GM23338 (cell line): ENCODE measurements at regions not wholly inside any gene's neighbourhood (a gene's known extent, or its start where the extent isn't known, plus 50 kb on each side); places are given as distances from the start of the nearest gene placed in this dataset.

Source experiments
- ATAC-seq: fragments of 200-7000 bp; cut with Tn5 transposase; 3 replicates; pipeline ENCODE4 v1.9.1; 2020
- DNase-seq: peaks from one replicate; pipeline ENCODE4 v3.0.0-alpha.2; 2015; ENCODE audit warnings: low spot score
- H2AFZ ChIP-seq: fragments of 200-600 bp; sonication (generic); 2 replicates; pipeline ENCODE4 v1.8.0; 2016; ENCODE audit warnings: antibody characterized with exemption, mild to moderate bottlenecking, moderate library complexity
- H3F3A ChIP-seq: fragments of 200-600 bp; sonication (generic); replicated peaks from 2 replicates; pipeline ENCODE4 v1.8.0; 2017; ENCODE audit warnings: antibody characterized with exemption, mixed run types, low read depth
- H3K27ac ChIP-seq: fragments of 200-600 bp; sonication (generic); 2 replicates; pipeline ENCODE4 v1.6.1; 2016; ENCODE audit warnings: low read depth
- H3K27me3 ChIP-seq: fragments of 200-600 bp; sonication (generic); 2 replicates; pipeline ENCODE4 v1.8.0; 2016; ENCODE audit warnings: mild to moderate bottlenecking, mixed run types, moderate library complexity; ENCODE audit not compliant: insufficient read depth
- H3K36me3 ChIP-seq: fragments of 200-600 bp; sonication (generic); 2 replicates; pipeline ENCODE4 v1.8.0; 2016; ENCODE audit warnings: mild to moderate bottlenecking; ENCODE audit not compliant: insufficient read depth
- H3K4me1 ChIP-seq: fragments of 200-600 bp; sonication (generic); 2 replicates; pipeline ENCODE4 v1.8.0; 2016; ENCODE audit warnings: mild to moderate bottlenecking, moderate library complexity; ENCODE audit not compliant: insufficient read depth
- H3K4me2 ChIP-seq: fragments of 200-600 bp; sonication (generic); 2 replicates; pipeline ENCODE4 v1.7.1; 2017; ENCODE audit warnings: mixed run types
- H3K4me3 ChIP-seq: fragments of 200-600 bp; sonication (generic); 2 replicates; pipeline ENCODE4 v1.6.1; 2016; ENCODE audit warnings: mixed run types
- H3K79me2 ChIP-seq: fragments of 200-600 bp; sonication (generic); replicated peaks from 2 replicates; pipeline ENCODE4 v1.8.0; 2017; ENCODE audit warnings: mild to moderate bottlenecking; ENCODE audit not compliant: insufficient read depth
- H3K9me2 ChIP-seq: fragments of 200-600 bp; sonication (generic); 2 replicates; pipeline ENCODE4 v1.8.0; 2017; ENCODE audit not compliant: insufficient read depth
- H4K20me1 ChIP-seq: fragments of 200-600 bp; sonication (generic); replicated peaks from 2 replicates; pipeline ENCODE4 v1.8.0; 2017; ENCODE audit warnings: mild to moderate bottlenecking; ENCODE audit not compliant: insufficient read depth
- H3K27ac Mint-ChIP-seq: 2 replicates; pipeline ENCODE4 v1.8.0; 2020; ENCODE audit warnings: inconsistent platforms, mild to moderate bottlenecking, moderate library complexity, mixed read lengths
- H3K27me3 Mint-ChIP-seq: 3 replicates; pipeline ENCODE4 v1.8.0; 2022; ENCODE audit warnings: low read depth, mild to moderate bottlenecking, moderate library complexity, mixed read lengths, inconsistent platforms; ENCODE audit not compliant: insufficient read depth, poor library complexity
- H3K36me3 Mint-ChIP-seq: 3 replicates; pipeline ENCODE4 v1.8.0; 2021; ENCODE audit warnings: low read depth, mild to moderate bottlenecking, inconsistent platforms, moderate library complexity, mixed read lengths
- H3K4me1 Mint-ChIP-seq: 3 replicates; pipeline ENCODE4 v1.8.0; 2020; ENCODE audit warnings: mild to moderate bottlenecking, inconsistent platforms, mixed read lengths
- H3K4me3 Mint-ChIP-seq: 3 replicates; pipeline ENCODE4 v1.8.0; 2021; ENCODE audit warnings: moderate library complexity, mild to moderate bottlenecking, inconsistent platforms, mixed read lengths
- H3K9me3 Mint-ChIP-seq: 3 replicates; pipeline ENCODE4 v1.8.0; 2020; ENCODE audit warnings: moderate library complexity, mild to moderate bottlenecking, inconsistent platforms, mixed read lengths
- CTCF ChIP-seq, 2 experiments: fragments of 200-600 bp in 1 of 2; sonication (generic) in 1 of 2; conservative IDR thresholded peaks; 2 replicates each; pipeline versions ENCODE4 v1.5.1 to v1.6.1; 2016 to 2017; ENCODE audit warnings: antibody characterized with exemption in 2 of 2, low read depth in 2 of 2, mild to moderate bottlenecking in 2 of 2, moderate library complexity in 1 of 2
- ETS1 ChIP-seq: IDR thresholded peaks from 2 replicates; pipeline ENCODE4 v1.6.1; 2016; ENCODE audit warnings: antibody characterized with exemption
- ZNF462 ChIP-seq: fragments of 250-450 bp; sonication (Bioruptor Pico); IDR thresholded peaks from 2 replicates; pipeline ENCODE4 v1.5.0; 2020; ENCODE audit warnings: mild to moderate bottlenecking, moderate library complexity

GRCh38 chr13:47298506-47298905 is 401.7 kb upstream of the HTR2A start (continued):
- no peak for TF ChIP-seq CTCF (conservative IDR thresholded peaks at IDR 0.05; ENCODE audit: low read depth in 2 of 2)

- no peaks in the 10 kb centered on the region for H3F3A ChIP-seq
- DNase-seq = no peak
- Mint-ChIP-seq H3K27ac (no peak overlapping the region), H3K4me3 (no peak overlapping the region), H3K9me3 (no peaks in the 10 kb centered on the region), H3K4me1 (no peaks in the 10 kb centered on the region), H3K36me3 (no peaks in the 10 kb centered on the region), H3K27me3 (peaks cover 2% of the 10 kb centered on the region)
- no peak for ATAC-seq
- no peaks in the 10 kb centered on the region for H3K36me3 ChIP-seq
- H2AFZ ChIP-seq = no peak overlapping the region
- TF ChIP-seq CTCF (conservative IDR thresholded peaks at IDR 0.05; ENCODE audit: low read depth in 2 of 2) (no peak), ZNF462 (CRISPR knock-in tag) (no peak), ETS1 (no peak)
- H3K9me2 ChIP-seq = peaks cover 14% of the 10 kb centered on the region; the same call in 1 of the 2 replicates
- no peak overlapping the region for H3K4me3 ChIP-seq
- H3K4me2 ChIP-seq = no peak overlapping the region
- H3K27ac ChIP-seq = no peak overlapping the region
- H3K4me1 ChIP-seq = no peaks in the 10 kb centered on the region
- no peaks in the 10 kb centered on the region for H4K20me1 ChIP-seq
- no peaks in the 10 kb centered on the region for H3K27me3 ChIP-seq
- no peaks in the 10 kb centered on the region for H3K79me2 ChIP-seq
These were observed 397.8 kb upstream of the HTR2A start for GRCh38 chr13:47294691-47295090.
